HCT116 (cell line): ENCODE measurements at regions not wholly inside any gene's neighbourhood (a gene's known extent, or its start where the extent isn't known, plus 50 kb on each side); places are given as distances from the start of the nearest gene placed in this dataset.

Experiments
- ATAC-seq: fragments of 200-7000 bp; cut with Tn5 transposase; 2 replicates; pipeline ENCODE4 v1.9.1; 2020; ENCODE audit warnings: mild to moderate bottlenecking, moderate library complexity
- BruUV-seq: library from RNA; stranded (reverse); fragments of 400-500 nt; replicated peaks from 2 replicates; lab custom pipeline; 2021; lab: Mats Ljungman, UMichigan
- CTCF ChIA-PET: fragments of 300-600 bp; sonication (Branson Sonifier 250); formaldehyde crosslinking; loops from one replicate; lab custom pipeline; 2021; ENCODE audit warnings: antibody characterized with exemption; lab: Charles Lee
- POLR2A ChIA-PET: fragments of 300-600, 350-600 bp; sonication (Branson Sonifier 250); formaldehyde crosslinking; loops from one replicate; lab custom pipeline; 2021; ENCODE audit warnings: antibody characterized with exemption; lab: Charles Lee
- RAD21 ChIA-PET, 2 experiments: fragments of 300-600 bp; sonication (Branson Sonifier 250); formaldehyde crosslinking; loops; one replicate each; lab custom pipeline; 2023; ENCODE audit warnings: low total read pairs in 2 of 2; ENCODE audit not compliant: uncharacterized antibody in 2 of 2, unreplicated experiment in 2 of 2, low non-redundant PET in 1 of 2; lab: Charles Lee
- DNase-seq: peaks from one replicate; pipeline ENCODE4 v3.0.0-alpha.2; 2010; ENCODE audit warnings: low read depth, low spot score
- H2AFZ ChIP-seq: fragments of 200-600 bp; shearing (Covaris generic), sonication (generic); 2 replicates; pipeline ENCODE4 v1.6.1; 2017; ENCODE audit warnings: low read depth, mixed run types, mixed read lengths, antibody characterized with exemption, low read length; ENCODE audit not compliant: poor library complexity, severe bottlenecking
- H3K27ac ChIP-seq: 2 replicates; pipeline ENCODE4 v1.5.1; 2012; ENCODE audit warnings: low read depth, low read length
- H3K27me3 ChIP-seq: fragments of 200-600 bp; sonication (generic); 2 replicates; pipeline ENCODE4 v1.6.1; 2016; ENCODE audit warnings: mixed run types, low read length, mixed read lengths; ENCODE audit not compliant: insufficient read depth
- H3K36me3 ChIP-seq, 2 experiments: fragments of 200-500 bp in 1 of 2; fragments of 200-600 bp in 1 of 2; sonication (Bioruptor generic) in 1 of 2; sonication (generic) in 1 of 2; 2 replicates each; pipeline versions ENCODE4 v1.5.1 to v1.6.1; 2014 to 2016; ENCODE audit warnings: low read length in 2 of 2, inconsistent platforms in 1 of 2, mixed read lengths in 1 of 2, mixed run types in 1 of 2; ENCODE audit not compliant: insufficient read depth in 2 of 2, control insufficient read depth in 1 of 2
- H3K4me1 ChIP-seq, 2 experiments: fragments of 200-600 bp in 1 of 2; sonication (generic) in 1 of 2; 2 replicates each; pipeline versions ENCODE4 v1.5.1 to v1.6.1; 2012 to 2017; ENCODE audit warnings: low read length in 2 of 2, inconsistent platforms in 1 of 2, mild to moderate bottlenecking in 1 of 2, mixed read lengths in 1 of 2, mixed run types in 1 of 2, moderate library complexity in 1 of 2; ENCODE audit not compliant: insufficient read depth in 2 of 2, control insufficient read depth in 1 of 2
- H3K4me2 ChIP-seq: fragments of 200-600 bp; sonication (generic); 2 replicates; pipeline ENCODE4 v1.6.1; 2017; ENCODE audit warnings: mixed run types, low read length, mixed read lengths
- H3K4me3 ChIP-seq, 2 experiments: fragments of 200-600 bp in 1 of 2; sonication (generic) in 1 of 2; replicated peaks in 1 of 2; 2 replicates each; pipeline ENCODE4 v1.5.1; 2011 to 2016; ENCODE audit warnings: low read length in 2 of 2, control low read depth in 1 of 2, low read depth in 1 of 2, mild to moderate bottlenecking in 1 of 2, mixed read lengths in 1 of 2, mixed run types in 1 of 2
- H3K79me2 ChIP-seq: fragments of 200-600 bp; sonication (generic); 2 replicates; pipeline ENCODE4 v1.6.1; 2017; ENCODE audit warnings: mild to moderate bottlenecking, mixed run types, low read length, moderate library complexity, mixed read lengths; ENCODE audit not compliant: insufficient read depth
- H3K9ac ChIP-seq: fragments of 200-600 bp; sonication (generic); 2 replicates; pipeline ENCODE4 v1.6.1; 2016; ENCODE audit warnings: low read length, mixed read lengths
- H3K9me2 ChIP-seq: fragments of 200-600 bp; sonication (generic), shearing (Covaris generic); 2 replicates; pipeline ENCODE4 v1.6.1; 2017; ENCODE audit warnings: mixed run types, mild to moderate bottlenecking, moderate library complexity; ENCODE audit not compliant: insufficient read depth
- H3K9me3 ChIP-seq, 2 experiments: fragments of 200-500 bp in 1 of 2; fragments of 200-600 bp in 1 of 2; sonication (Bioruptor generic) in 1 of 2; sonication (generic) in 1 of 2; 2 replicates each; pipeline ENCODE4 v1.6.1; 2014 to 2017; ENCODE audit warnings: low read length in 2 of 2, mixed read lengths in 2 of 2, inconsistent platforms in 1 of 2, low read depth in 1 of 2, mild to moderate bottlenecking in 1 of 2, mixed run types in 1 of 2, moderate library complexity in 1 of 2; ENCODE audit not compliant: control insufficient read depth in 1 of 2, insufficient read depth in 1 of 2
- H4K20me1 ChIP-seq: fragments of 200-600 bp; sonication (generic), shearing (Covaris generic); 2 replicates; pipeline ENCODE4 v1.6.1; 2017; ENCODE audit warnings: mixed run types, mild to moderate bottlenecking, moderate library complexity; ENCODE audit not compliant: insufficient read depth
- CEBPB ChIP-seq: IDR thresholded peaks from 2 replicates; pipeline ENCODE4 v1.6.1; 2012; ENCODE audit warnings: low read depth
- CTCF ChIP-seq, 3 experiments: fragments of 200-600 bp in 1 of 3; sonication (generic) in 1 of 3; IDR thresholded peaks in 2 of 3; conservative IDR thresholded peaks in 1 of 3; 2 replicates each; pipeline ENCODE4 v1.5.1; 2012 to 2017; ENCODE audit warnings: low read depth in 2 of 3, low read length in 2 of 3, antibody characterized with exemption in 1 of 3, borderline replicate concordance in 1 of 3, control low read depth in 1 of 3, mild to moderate bottlenecking in 1 of 3, mixed read lengths in 1 of 3, mixed run types in 1 of 3, moderate library complexity in 1 of 3; ENCODE audit not compliant: insufficient read depth in 1 of 3
- ELF1 ChIP-seq: IDR thresholded peaks from 2 replicates; pipeline ENCODE4 v1.6.1; 2012; ENCODE audit warnings: low read depth, borderline replicate concordance
- RAD21 ChIP-seq: IDR thresholded peaks from 2 replicates; pipeline ENCODE4 v1.6.1; 2012; ENCODE audit warnings: low read depth, mild to moderate bottlenecking
- SIN3A ChIP-seq: IDR thresholded peaks from 2 replicates; pipeline ENCODE4 v1.6.1; 2012; ENCODE audit warnings: low read depth
- YY1 ChIP-seq: IDR thresholded peaks from 2 replicates; pipeline ENCODE4 v1.6.1; 2011; ENCODE audit warnings: low read length, low read depth, moderate library complexity, mild to moderate bottlenecking; ENCODE audit not compliant: insufficient replicate concordance; ENCODE audit errors: extremely low read depth
- ZBTB33 ChIP-seq: IDR thresholded peaks from 2 replicates; pipeline ENCODE4 v1.6.1; 2011; ENCODE audit warnings: mild to moderate bottlenecking, low read length, moderate library complexity; ENCODE audit not compliant: insufficient replicate concordance; ENCODE audit errors: extremely low read depth
- ZNF274 ChIP-seq: fragments of 200-500 bp; sonication (Bioruptor generic); IDR thresholded peaks from 2 replicates; pipeline ENCODE4 v1.6.1; 2014; ENCODE audit warnings: mild to moderate bottlenecking, low read depth, low read length, inconsistent platforms
- intact Hi-C: fragments of 100-400 bp; cut with micrococcal nuclease; formaldehyde crosslinking; loops from 2 replicates; pipeline ENCODE4 v1.10.0; 2022

- Histone ChIP-seq H3K9me3 (peaks cover 6 to 14% of the 10 kb centered on the region in 2 experiments; a peak in 1 of 4 replicates), H3K27me3 (no peaks in the 10 kb centered on the region), H3K4me2 (no peak overlapping the region), H3K36me3 (no peaks in the 10 kb centered on the region), H2AFZ (no peak overlapping the region), H3K4me1 (no peaks in the 10 kb centered on the region), H4K20me1 (no peaks in the 10 kb centered on the region; the same call in 1 of the 2 replicates), H3K9me2 (no peaks in the 10 kb centered on the region), H3K9ac (no peak overlapping the region), H3K4me3 (no peak overlapping the region), H3K79me2 (no peaks in the 10 kb centered on the region), H3K27ac (no peak overlapping the region)
- intact Hi-C loops, result no loop called here
- ATAC-seq (no peak), DNase-seq (no peak)
- TF ChIP-seq YY1 (no peak), CEBPB (no peak), CTCF (IDR thresholded peaks at IDR 0.05 in 2 of 3, conservative IDR thresholded peaks at IDR 0.05 in 1 of 3; ENCODE audit: borderline replicate concordance in 1 of 3, insufficient read depth in 1 of 3, low read depth in 2 of 3, low read length in 2 of 3) (no peak), ELF1 (no peak), RAD21 (no peak), ZBTB33 (no peak), SIN3A (no peak), ZNF274 (no peak)
- ChIA-PET RAD21 (no interaction called here), POLR2A (no interaction called here), CTCF (no interaction called here)
- no TSS peak for BruUV-seq
Measured at GRCh38 chr4:60359746-60360367, 840.3 kb upstream of the ADGRL3 start.
